HG03095 (cell line): ENCODE measurements at regions not wholly inside any gene's neighbourhood (a gene's known extent, or its start where the extent isn't known, plus 50 kb on each side); places are given as distances from the start of the nearest gene placed in this dataset.
"Not testable (repeated sequence)": the region's sequence is repeated elsewhere in the genome, so short reads cannot be mapped to it uniquely, and the experiment has no call there.

Source experiments
- ATAC-seq: cut with Tn5 transposase; IDR thresholded peaks from one replicate; pipeline ENCODE4 v1.9.1; 2021; ENCODE audit warnings: moderate library complexity; ENCODE audit not compliant: unreplicated experiment

- no peak for ATAC-seq
Measured at GRCh38 chr3:164927728-164928127, 150.6 kb downstream of the SI start.

GRCh38 chr3:164918905-164919304 is 159.4 kb downstream of the SI start:
- no peak for ATAC-seq

- ATAC-seq = no peak
Measured at GRCh38 chr3:164912916-164913315, 165.4 kb downstream of the SI start.

GRCh38 chr3:164903820-164904451 is 174.4 kb downstream of the SI start:
- ATAC-seq = no peak

- no peak for ATAC-seq
Measured at GRCh38 chr3:164897342-164897741, 181.0 kb downstream of the SI start.

- ATAC-seq = no peak
Measured at GRCh38 chr3:164890061-164890460, 188.2 kb downstream of the SI start.

- ATAC-seq = no peak
Measured at GRCh38 chr3:164883171-164883570, 195.1 kb downstream of the SI start.

- no peak for ATAC-seq
Measured at GRCh38 chr3:164879201-164879600, 199.1 kb downstream of the SI start.

GRCh38 chr3:164864454-164864853 is 213.8 kb downstream of the SI start:
- ATAC-seq = no peak

- ATAC-seq = no peak
Measured at GRCh38 chr3:164852866-164853265, 225.4 kb downstream of the SI start.

GRCh38 chr3:164851905-164852304 is 226.4 kb downstream of the SI start:
- no peak for ATAC-seq

- no peak for ATAC-seq
Measured at GRCh38 chr3:164851204-164851603, 227.1 kb downstream of the SI start.

- no peak for ATAC-seq
Measured at GRCh38 chr3:164848923-164849322, 229.4 kb downstream of the SI start.

- no peak for ATAC-seq
Measured at GRCh38 chr3:164845739-164846138, 232.6 kb downstream of the SI start.

GRCh38 chr3:164832216-164832615 is 246.1 kb downstream of the SI start:
- no peak for ATAC-seq

- ATAC-seq = no peak
Measured at GRCh38 chr3:164818318-164818717, 260.0 kb downstream of the SI start.

GRCh38 chr3:164814106-164814505 is 264.2 kb downstream of the SI start:
- ATAC-seq = no peak

- no peak for ATAC-seq
Measured at GRCh38 chr3:164812042-164812441, 266.3 kb downstream of the SI start.

GRCh38 chr3:164806188-164806587 is 272.1 kb downstream of the SI start:
- no peak for ATAC-seq

- no peak for ATAC-seq
Measured at GRCh38 chr3:164794099-164794498, 284.2 kb downstream of the SI start.

- ATAC-seq = no peak
Measured at GRCh38 chr3:164791263-164791662, 287.0 kb downstream of the SI start.

- ATAC-seq = not testable (repeated sequence)
Measured at GRCh38 chr3:164784407-164784806, 293.9 kb downstream of the SI start.

GRCh38 chr3:164781755-164782154 is 296.5 kb downstream of the SI start:
- ATAC-seq = no peak
